HepG2 (cell line): ENCODE measurements at regions not wholly inside any gene's neighbourhood (a gene's known extent, or its start where the extent isn't known, plus 50 kb on each side); places are given as distances from the start of the nearest gene placed in this dataset.

ENCODE experiments used
- ATAC-seq: fragments of 200-7000 bp; cut with Tn5 transposase; 3 replicates; pipeline ENCODE4 v1.9.1; 2020; ENCODE audit warnings: mild to moderate bottlenecking, moderate library complexity
- BruUV-seq: library from RNA; stranded (reverse); fragments of 400-500 nt; replicated peaks from 2 replicates; lab custom pipeline; 2021; lab: Mats Ljungman, UMichigan
- CTCF ChIA-PET: fragments of 300-600 bp; formaldehyde crosslinking; extraction: SDS; loops from one replicate; lab custom pipeline; 2021; ENCODE audit warnings: low total read pairs, inconsistent platforms, low intra/inter-chr PET ratio; lab: Yijun Ruan, JAX
- POLR2A ChIA-PET: fragments of 350-600 bp; sonication (Branson Sonifier 250); formaldehyde crosslinking; loops from one replicate; lab custom pipeline; 2020; ENCODE audit warnings: antibody characterized with exemption, inconsistent platforms; lab: Yijun Ruan, JAX
- DNase-seq: peaks from one replicate; pipeline ENCODE4 v3.0.0-alpha.2; 2015; ENCODE audit warnings: low spot score
- FAIRE-seq: peaks from 3 replicates; lab custom pipeline; 2011; peaks lifted over from hg19 to GRCh38; lab: Jason Lieb, UNC
- H2AFZ ChIP-seq: one replicate; pipeline ENCODE4 v1.6.1; 2011; ENCODE audit warnings: low read length, inconsistent platforms
- H3K27ac ChIP-seq: fragments of 300-600 bp; 3 replicates; pipeline ENCODE4 v1.8.0; 2011; ENCODE audit warnings: mixed run types, mild to moderate bottlenecking, mixed read lengths, low read length, inconsistent platforms; ENCODE audit not compliant: insufficient read depth; ENCODE audit errors: extremely low read length
- H3K27me3 ChIP-seq, 2 experiments: fragments of 200-600 bp in 1 of 2; 2 replicates in 1 of 2; 3 replicates in 1 of 2; pipeline versions ENCODE4 v1.6.0 to v1.8.0; 2011; ENCODE audit warnings: low read length in 2 of 2, mild to moderate bottlenecking in 2 of 2, moderate library complexity in 2 of 2, inconsistent platforms in 1 of 2; ENCODE audit not compliant: insufficient read depth in 2 of 2, control insufficient read depth in 1 of 2
- H3K36me3 ChIP-seq, 2 experiments: fragments of 200-600 bp in 1 of 2; replicated peaks in 1 of 2; 2 replicates in 1 of 2; 3 replicates in 1 of 2; pipeline versions ENCODE4 v1.5.1 to v1.8.0; 2011; ENCODE audit warnings: low read length in 2 of 2, inconsistent platforms in 1 of 2; ENCODE audit not compliant: insufficient read depth in 2 of 2, control insufficient read depth in 1 of 2
- H3K4me1 ChIP-seq: 2 replicates; pipeline ENCODE4 v1.5.1; 2012; ENCODE audit warnings: low read length, inconsistent platforms; ENCODE audit not compliant: insufficient read depth
- H3K4me2 ChIP-seq: 2 replicates; pipeline ENCODE4 v1.6.0; 2011; ENCODE audit warnings: low read depth, low read length, inconsistent platforms
- H3K4me3 ChIP-seq, 3 experiments: fragments of 200-600 bp in 1 of 3; sonication (generic), shearing (Covaris generic) in 1 of 3; replicated peaks in 1 of 3; 2 replicates each; pipeline ENCODE4 v1.5.1; 2011 to 2016; ENCODE audit warnings: low read length in 3 of 3, inconsistent platforms in 2 of 3, low read depth in 2 of 3, mild to moderate bottlenecking in 2 of 3, control low read depth in 1 of 3, mixed read lengths in 1 of 3; ENCODE audit not compliant: insufficient read depth in 1 of 3
- H3K79me2 ChIP-seq: one replicate; pipeline ENCODE4 v1.6.1; 2011; ENCODE audit warnings: low read length, inconsistent platforms; ENCODE audit not compliant: insufficient read depth
- H3K9ac ChIP-seq: 2 replicates; pipeline ENCODE4 v1.6.0; 2011; ENCODE audit warnings: mild to moderate bottlenecking, low read depth, low read length, inconsistent platforms; ENCODE audit not compliant: insufficient read depth
- H3K9me3 ChIP-seq: 2 replicates; pipeline ENCODE4 v1.5.1; 2012; ENCODE audit warnings: mild to moderate bottlenecking, low read length
- H4K20me1 ChIP-seq: 2 replicates; pipeline ENCODE4 v1.6.0; 2011; ENCODE audit warnings: inconsistent platforms, mild to moderate bottlenecking, low read length, moderate library complexity; ENCODE audit not compliant: insufficient read depth
- GATAD2A ChIP-seq: IDR thresholded peaks from 2 replicates; pipeline ENCODE4 v1.6.1; 2016
- HOXA7 ChIP-seq: sonication (generic); formaldehyde crosslinking; IDR thresholded peaks from 2 replicates; pipeline ENCODE4 v1.8.1; 2022; ENCODE audit warnings: mild to moderate bottlenecking, missing genetic modification reagents, moderate library complexity
- KLF16 ChIP-seq, 2 experiments: sonication (generic) in 1 of 2; formaldehyde crosslinking in 1 of 2; IDR thresholded peaks; 2 replicates each; pipeline versions ENCODE4 v1.6.1 to v1.8.0; 2016 to 2023; ENCODE audit warnings: missing genetic modification reagents in 2 of 2, missing compliant biosample characterization in 1 of 2
- MEF2D ChIP-seq: sonication (generic); formaldehyde crosslinking; IDR thresholded peaks from 2 replicates; pipeline ENCODE4 v1.5.1; 2020; ENCODE audit warnings: mild to moderate bottlenecking, missing genetic modification reagents
- MTF2 ChIP-seq: sonication (generic); formaldehyde crosslinking; IDR thresholded peaks from 2 replicates; pipeline ENCODE4 v1.5.0; 2020; ENCODE audit warnings: missing genetic modification reagents, borderline replicate concordance
- PLRG1 ChIP-seq: fragments of 450-650 bp; conservative IDR thresholded peaks from 2 replicates; pipeline ENCODE4 v1.6.1; 2016
- RXRB ChIP-seq: IDR thresholded peaks from 2 replicates; pipeline ENCODE4 v1.6.1; 2016; ENCODE audit warnings: borderline replicate concordance, missing genetic modification reagents, missing compliant biosample characterization
- SMAD9 ChIP-seq: sonication (generic); formaldehyde crosslinking; IDR thresholded peaks from 2 replicates; pipeline ENCODE4 v1.5.1; 2020; ENCODE audit warnings: mild to moderate bottlenecking, missing genetic modification reagents
- SP4 ChIP-seq: sonication (generic); formaldehyde crosslinking; IDR thresholded peaks from 2 replicates; pipeline ENCODE4 v1.8.1; 2023; ENCODE audit warnings: mild to moderate bottlenecking, missing genetic modification reagents
- ZFP36 ChIP-seq: fragments of 150-350 bp; IDR thresholded peaks from 2 replicates; pipeline ENCODE4 v1.6.1; 2018; ENCODE audit warnings: borderline replicate concordance, low read length, low read depth; ENCODE audit not compliant: partially characterized antibody
- ZFP41 ChIP-seq: sonication (generic); formaldehyde crosslinking; IDR thresholded peaks from 2 replicates; pipeline ENCODE4 v1.4.0; 2020; ENCODE audit warnings: mild to moderate bottlenecking, missing genetic modification reagents, borderline replicate concordance
- ZFY ChIP-seq: sonication (generic); formaldehyde crosslinking; IDR thresholded peaks from 2 replicates; pipeline ENCODE4 v1.4.0; 2020; ENCODE audit warnings: missing genetic modification reagents
- ZNF30 ChIP-seq: sonication (generic); formaldehyde crosslinking; IDR thresholded peaks from 2 replicates; pipeline ENCODE4 v1.5.0; 2020; ENCODE audit warnings: mild to moderate bottlenecking, missing genetic modification reagents
- ZNF44 ChIP-seq: sonication (generic); formaldehyde crosslinking; IDR thresholded peaks from 2 replicates; pipeline ENCODE4 v1.5.1; 2020; ENCODE audit warnings: mild to moderate bottlenecking, missing genetic modification reagents
- ZNF776 ChIP-seq: sonication (generic); formaldehyde crosslinking; IDR thresholded peaks from 2 replicates; pipeline ENCODE4 v1.4.0; 2020; ENCODE audit warnings: mild to moderate bottlenecking, missing genetic modification reagents
- WGBS: methylation state at CpG from one replicate; pipeline ENCODE4 v1.1.6; 2017; ENCODE audit warnings: low lambda C conversion rate; 5-methylcytosine and 5-hydroxymethylcytosine counted together
- in situ Hi-C: cut with HindIII; loops from 2 replicates; pipeline ENCODE4 v1.10.0; 2017; ENCODE audit warnings: low pct_unique_long_range_greater_than_20kb; ENCODE audit not compliant: extremely low pct_ligation_motif_present
- intact Hi-C: fragments of 100-400 bp; cut with micrococcal nuclease; formaldehyde crosslinking; loops from one replicate; pipeline ENCODE4 v1.10.0; 2022; ENCODE audit not compliant: unreplicated experiment
- TF ChIP-seq, protein P1 (sequence below): sonication (generic); formaldehyde crosslinking; IDR thresholded peaks from 2 replicates; pipeline ENCODE4 v1.4.0; 2020; ENCODE audit warnings: missing genetic modification reagents
- TF ChIP-seq, protein P2 (sequence below): sonication (generic); formaldehyde crosslinking; IDR thresholded peaks from 2 replicates; pipeline ENCODE4 v1.5.1; 2020; ENCODE audit warnings: missing genetic modification reagents, mild to moderate bottlenecking, borderline replicate concordance
- TF ChIP-seq, protein P3 (sequence below): sonication (generic); formaldehyde crosslinking; IDR thresholded peaks from 2 replicates; pipeline ENCODE4 v1.5.0; 2020; ENCODE audit warnings: mild to moderate bottlenecking, missing genetic modification reagents

DNA sequence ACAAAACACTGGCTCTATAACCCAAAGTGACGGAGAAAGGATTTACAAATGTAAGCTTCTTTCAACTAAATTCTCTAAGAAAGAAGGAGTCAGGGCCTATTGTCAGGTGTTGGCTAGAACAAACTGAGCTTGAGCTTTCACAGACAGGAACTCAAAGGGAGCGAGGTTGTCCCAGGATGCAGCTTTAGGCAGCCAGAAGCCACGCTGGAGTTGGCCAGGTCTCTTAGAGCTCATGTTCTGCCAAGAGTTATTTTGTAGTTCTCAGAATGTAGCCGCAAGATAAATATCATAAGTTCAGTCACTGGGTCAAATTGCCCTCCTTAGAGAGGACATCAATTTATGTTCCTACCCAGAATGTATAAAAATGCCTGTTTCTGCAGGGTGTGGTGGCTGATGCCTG is 54.1 kb upstream of the GREB1L start:
- BruUV-seq, result no TSS peak
- Histone ChIP-seq H3K79me2 (no peaks in the 10 kb centered on the region), H3K4me3 (no peak overlapping the region), H4K20me1 (no peaks in the 10 kb centered on the region), H3K9ac (no peak overlapping the region), H3K36me3 (no peaks in the 10 kb centered on the region), H3K4me2 (no peak overlapping the region), H3K4me1 (no peaks in the 10 kb centered on the region), H3K27me3 (no peaks in the 10 kb centered on the region), H3K9me3 (no peaks in the 10 kb centered on the region), H3K27ac (no peak overlapping the region), H2AFZ (no peak overlapping the region)
- in situ Hi-C loops, result loop anchor here (10.0 kb wide), 1 partner anchor 213 kb away; no protein-coding TSS in a partner anchor
- no peak for FAIRE-seq
- DNase-seq, result no peak
- POLR2A ChIA-PET, result no interaction called here
- intact Hi-C loops, result no loop called here
- 68% methylated on average over 4 of the region's 4 CpGs for WGBS
- ATAC-seq, result no peak
- CTCF ChIA-PET, result no interaction called here
- TF ChIP-seq ZFY (CRISPR knock-in tag) (no peak), ZNF776 (no peak), MEF2D (CRISPR knock-in tag) (no peak), KLF16 (CRISPR knock-in tag; IDR thresholded peaks at IDR 0.05) (no peak), HOXA7 (CRISPR knock-in tag) (no peak), MTF2 (CRISPR knock-in tag) (no peak), ZFP41 (no peak), ZNF30 (CRISPR knock-in tag) (no peak), ZFP36 (no peak), SMAD9 (CRISPR knock-in tag) (no peak), ZNF44 (CRISPR knock-in tag) (no peak), PLRG1 (no peak), GATAD2A (CRISPR knock-in tag) (no peak), SP4 (CRISPR knock-in tag) (no peak), RXRB (CRISPR knock-in tag) (no peak)
- TF ChIP-seq, protein P1, sequence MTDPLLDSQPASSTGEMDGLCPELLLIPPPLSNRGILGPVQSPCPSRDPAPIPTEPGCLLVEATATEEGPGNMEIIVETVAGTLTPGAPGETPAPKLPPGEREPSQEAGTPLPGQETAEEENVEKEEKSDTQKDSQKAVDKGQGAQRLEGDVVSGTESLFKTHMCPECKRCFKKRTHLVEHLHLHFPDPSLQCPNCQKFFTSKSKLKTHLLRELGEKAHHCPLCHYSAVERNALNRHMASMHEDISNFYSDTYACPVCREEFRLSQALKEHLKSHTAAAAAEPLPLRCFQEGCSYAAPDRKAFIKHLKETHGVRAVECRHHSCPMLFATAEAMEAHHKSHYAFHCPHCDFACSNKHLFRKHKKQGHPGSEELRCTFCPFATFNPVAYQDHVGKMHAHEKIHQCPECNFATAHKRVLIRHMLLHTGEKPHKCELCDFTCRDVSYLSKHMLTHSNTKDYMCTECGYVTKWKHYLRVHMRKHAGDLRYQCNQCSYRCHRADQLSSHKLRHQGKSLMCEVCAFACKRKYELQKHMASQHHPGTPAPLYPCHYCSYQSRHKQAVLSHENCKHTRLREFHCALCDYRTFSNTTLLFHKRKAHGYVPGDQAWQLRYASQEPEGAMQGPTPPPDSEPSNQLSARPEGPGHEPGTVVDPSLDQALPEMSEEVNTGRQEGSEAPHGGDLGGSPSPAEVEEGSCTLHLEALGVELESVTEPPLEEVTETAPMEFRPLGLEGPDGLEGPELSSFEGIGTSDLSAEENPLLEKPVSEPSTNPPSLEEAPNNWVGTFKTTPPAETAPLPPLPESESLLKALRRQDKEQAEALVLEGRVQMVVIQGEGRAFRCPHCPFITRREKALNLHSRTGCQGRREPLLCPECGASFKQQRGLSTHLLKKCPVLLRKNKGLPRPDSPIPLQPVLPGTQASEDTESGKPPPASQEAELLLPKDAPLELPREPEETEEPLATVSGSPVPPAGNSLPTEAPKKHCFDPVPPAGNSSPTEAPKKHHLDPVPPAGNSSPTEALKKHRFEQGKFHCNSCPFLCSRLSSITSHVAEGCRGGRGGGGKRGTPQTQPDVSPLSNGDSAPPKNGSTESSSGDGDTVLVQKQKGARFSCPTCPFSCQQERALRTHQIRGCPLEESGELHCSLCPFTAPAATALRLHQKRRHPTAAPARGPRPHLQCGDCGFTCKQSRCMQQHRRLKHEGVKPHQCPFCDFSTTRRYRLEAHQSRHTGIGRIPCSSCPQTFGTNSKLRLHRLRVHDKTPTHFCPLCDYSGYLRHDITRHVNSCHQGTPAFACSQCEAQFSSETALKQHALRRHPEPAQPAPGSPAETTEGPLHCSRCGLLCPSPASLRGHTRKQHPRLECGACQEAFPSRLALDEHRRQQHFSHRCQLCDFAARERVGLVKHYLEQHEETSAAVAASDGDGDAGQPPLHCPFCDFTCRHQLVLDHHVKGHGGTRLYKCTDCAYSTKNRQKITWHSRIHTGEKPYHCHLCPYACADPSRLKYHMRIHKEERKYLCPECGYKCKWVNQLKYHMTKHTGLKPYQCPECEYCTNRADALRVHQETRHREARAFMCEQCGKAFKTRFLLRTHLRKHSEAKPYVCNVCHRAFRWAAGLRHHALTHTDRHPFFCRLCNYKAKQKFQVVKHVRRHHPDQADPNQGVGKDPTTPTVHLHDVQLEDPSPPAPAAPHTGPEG (CRISPR knock-in tag), result no peak
- TF ChIP-seq, protein P2, sequence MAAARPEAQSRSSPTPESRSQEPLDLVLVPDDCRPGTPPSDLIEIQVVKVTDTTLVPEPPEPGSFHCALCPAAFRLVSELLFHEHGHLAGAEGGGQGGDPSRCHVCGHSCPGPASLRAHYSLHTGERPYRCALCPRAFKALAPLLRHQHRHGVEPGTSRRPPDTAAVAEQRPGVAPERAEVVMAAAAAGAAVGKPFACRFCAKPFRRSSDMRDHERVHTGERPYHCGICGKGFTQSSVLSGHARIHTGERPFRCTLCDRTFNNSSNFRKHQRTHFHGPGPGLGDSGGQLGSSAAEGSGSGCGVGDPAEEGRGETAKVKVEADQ (CRISPR knock-in tag), result no peak
- TF ChIP-seq, protein P3, sequence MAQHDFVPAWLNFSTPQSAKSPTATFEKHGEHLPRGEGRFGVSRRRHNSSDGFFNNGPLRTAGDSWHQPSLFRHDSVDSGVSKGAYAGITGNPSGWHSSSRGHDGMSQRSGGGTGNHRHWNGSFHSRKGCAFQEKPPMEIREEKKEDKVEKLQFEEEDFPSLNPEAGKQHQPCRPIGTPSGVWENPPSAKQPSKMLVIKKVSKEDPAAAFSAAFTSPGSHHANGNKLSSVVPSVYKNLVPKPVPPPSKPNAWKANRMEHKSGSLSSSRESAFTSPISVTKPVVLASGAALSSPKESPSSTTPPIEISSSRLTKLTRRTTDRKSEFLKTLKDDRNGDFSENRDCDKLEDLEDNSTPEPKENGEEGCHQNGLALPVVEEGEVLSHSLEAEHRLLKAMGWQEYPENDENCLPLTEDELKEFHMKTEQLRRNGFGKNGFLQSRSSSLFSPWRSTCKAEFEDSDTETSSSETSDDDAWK (CRISPR knock-in tag), result no peak
